Stimulated activated CD8-positive, alpha-beta memory T cell treated with anti-CD3 and anti-CD28 coated beads, Interleukin-15, amount 100 ng/mL, for 1 hour (primary cell): ENCODE measurements at regions not wholly inside any gene's neighbourhood (a gene's known extent, or its start where the extent isn't known, plus 50 kb on each side); places are given as distances from the start of the nearest gene placed in this dataset.

Experiments used
- DNase-seq: peaks from one replicate; pipeline ENCODE4 v3.0.0-alpha.2; 2020; ENCODE audit warnings: low read depth

- DNase-seq = no peak
Measured at GRCh38 chr9:120212153-120212852, 367.7 kb downstream of the CDK5RAP2 start.

- no peak for DNase-seq
Measured at GRCh38 chr9:120210274-120210673, 369.7 kb downstream of the CDK5RAP2 start.

GRCh38 chr9:120202856-120203654 is 376.9 kb downstream of the CDK5RAP2 start:
- no peak for DNase-seq

- DNase-seq = no peak
Measured at GRCh38 chr9:120198027-120198426, 381.9 kb downstream of the CDK5RAP2 start.

DNA sequence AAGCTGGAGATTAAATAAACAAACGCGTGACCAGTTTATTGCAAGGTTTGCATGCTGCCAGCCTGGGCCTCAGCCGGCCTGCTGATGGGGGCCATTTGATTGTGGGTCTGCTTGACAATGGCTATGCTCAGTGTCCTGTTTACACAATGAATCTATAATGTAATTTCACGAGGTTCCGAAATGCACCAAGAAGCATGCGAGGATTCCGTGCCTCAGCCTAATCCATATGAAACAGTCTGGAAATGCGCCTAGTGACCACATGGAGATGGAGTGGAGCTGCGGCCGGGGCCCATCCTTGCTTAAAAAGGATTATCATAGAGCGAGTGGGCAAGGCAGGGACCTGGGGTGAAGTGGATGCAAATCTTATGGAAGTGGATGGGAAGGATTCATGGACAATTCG is 382.4 kb downstream of the CDK5RAP2 start:
- DNase-seq = no peak

- no peak for DNase-seq
Measured at GRCh38 chr9:120191141-120191540, 388.8 kb downstream of the CDK5RAP2 start.

DNA sequence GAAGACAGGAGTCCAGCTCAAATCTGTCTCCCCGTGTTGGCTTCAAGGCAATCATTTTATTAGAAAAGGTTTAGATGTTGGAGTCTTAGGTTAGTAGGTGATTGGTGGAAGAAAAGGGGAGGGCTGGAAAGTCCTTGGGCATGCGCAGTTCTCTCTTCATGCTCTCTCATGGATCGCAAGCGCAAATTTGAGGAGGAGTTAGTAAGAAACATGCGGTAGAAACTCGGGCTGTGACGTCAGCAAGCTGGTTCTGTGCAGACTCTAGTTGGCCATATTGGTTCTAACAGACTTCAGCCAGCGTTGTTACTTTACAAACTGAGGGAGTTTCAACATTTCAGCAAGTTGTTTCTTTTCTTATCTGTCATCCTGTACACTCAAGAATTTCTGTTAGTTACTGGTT is 392.2 kb downstream of the CDK5RAP2 start:
- DNase-seq = no peak

DNA sequence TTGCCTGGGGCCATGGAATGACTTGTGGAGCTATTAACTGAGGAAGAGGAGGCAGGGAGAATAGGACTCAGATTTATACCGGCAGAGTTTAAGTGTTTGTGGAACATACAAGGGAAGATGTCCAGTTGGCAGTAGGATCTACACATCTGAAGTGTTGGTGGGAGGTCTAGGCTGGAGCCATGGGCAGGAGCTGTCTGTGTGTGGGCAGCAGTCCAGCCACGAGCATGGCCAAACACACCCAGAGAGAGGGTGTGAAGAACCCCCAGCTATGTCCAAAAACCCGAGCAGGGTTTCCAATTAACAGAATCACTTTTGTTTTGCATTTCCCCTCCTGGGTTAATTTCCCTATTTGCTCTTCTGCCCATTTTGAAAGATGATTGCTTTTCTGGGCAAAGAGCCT is 393.7 kb downstream of the CDK5RAP2 start:
- DNase-seq = no peak

GRCh38 chr9:120184266-120184665 is 395.7 kb downstream of the CDK5RAP2 start:
- DNase-seq = no peak

- no peak for DNase-seq
Measured at GRCh38 chr9:120183615-120184014, 396.4 kb downstream of the CDK5RAP2 start.

- no peak for DNase-seq
Measured at GRCh38 chr9:120182011-120182410, 398.0 kb downstream of the CDK5RAP2 start.

GRCh38 chr9:120177121-120177520 is 402.8 kb downstream of the CDK5RAP2 start:
- no peak for DNase-seq

GRCh38 chr9:120175031-120175430 is 404.9 kb downstream of the CDK5RAP2 start:
- no peak for DNase-seq

DNA sequence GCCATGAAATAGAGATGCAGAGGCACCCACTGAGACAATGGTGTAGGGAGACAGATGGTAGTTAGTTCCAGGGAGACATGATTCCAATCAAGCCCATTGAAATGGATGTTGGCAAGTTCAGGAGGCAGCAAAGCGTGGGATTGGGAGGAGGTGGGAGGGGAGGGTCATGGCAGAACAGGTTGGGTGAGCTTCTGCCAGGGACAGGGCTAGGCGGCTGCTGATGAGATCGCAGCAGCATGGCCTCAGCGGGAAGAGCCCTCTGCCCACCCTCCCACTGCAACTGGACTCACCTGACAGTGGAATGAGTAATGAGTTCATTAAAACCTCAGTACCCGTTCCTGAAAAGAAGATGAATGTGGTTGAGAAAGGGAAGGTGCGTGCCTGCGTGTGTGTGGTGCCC is 418.2 kb downstream of the CDK5RAP2 start:
- no peak for DNase-seq

- no peak for DNase-seq
Measured at GRCh38 chr9:120158221-120158620, 421.7 kb downstream of the CDK5RAP2 start.

GRCh38 chr9:120156376-120156775 is 423.6 kb downstream of the CDK5RAP2 start:
- DNase-seq = no peak

GRCh38 chr9:120153258-120153657 is 426.7 kb downstream of the CDK5RAP2 start:
- DNase-seq = no peak

DNA sequence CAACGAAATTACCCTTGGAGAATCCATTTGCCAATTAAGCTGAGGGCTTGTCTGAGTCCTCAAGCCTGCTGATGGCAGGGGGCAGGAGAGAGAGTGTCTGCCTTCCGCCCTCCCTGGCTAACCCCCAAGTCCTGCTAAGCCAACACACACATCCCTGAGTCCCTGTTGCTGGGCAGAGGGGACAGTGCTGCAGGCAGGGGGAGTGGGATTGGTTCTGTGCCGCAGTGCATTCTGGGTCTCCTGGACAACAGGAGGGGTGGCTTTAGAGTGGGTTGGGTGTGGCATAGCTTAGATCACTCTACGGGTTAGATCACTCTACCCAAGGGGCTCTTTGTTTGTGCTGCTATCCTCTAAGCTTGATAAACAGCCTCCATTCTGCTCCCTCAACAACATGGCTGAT is 427.7 kb downstream of the CDK5RAP2 start:
- no peak for DNase-seq

GRCh38 chr9:120151806-120152205 is 428.2 kb downstream of the CDK5RAP2 start:
- no peak for DNase-seq

DNA sequence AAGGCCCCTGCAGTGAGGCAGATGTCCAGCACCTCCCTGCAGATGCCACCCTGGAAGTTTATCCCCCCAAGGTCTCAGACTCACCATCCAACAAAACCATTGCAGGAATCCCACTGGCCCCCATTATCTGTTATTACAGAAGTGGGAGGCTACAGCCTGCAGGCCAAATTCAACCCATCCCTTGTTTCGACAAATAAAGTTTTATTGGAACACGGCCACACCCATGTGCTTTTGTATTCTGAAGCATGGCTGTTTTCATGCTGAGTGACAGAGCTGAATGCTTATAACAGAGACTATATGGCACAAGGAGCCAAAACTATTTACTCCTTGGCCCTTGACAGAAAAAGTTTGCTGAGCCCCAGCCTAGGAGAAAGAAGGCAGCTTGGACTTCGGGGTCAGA is 428.8 kb downstream of the CDK5RAP2 start:
- no peak for DNase-seq

GRCh38 chr9:120138955-120139354 is 441.0 kb downstream of the CDK5RAP2 start:
- no peak for DNase-seq

- no peak for DNase-seq
Measured at GRCh38 chr9:120137186-120137840, 442.7 kb downstream of the CDK5RAP2 start.

GRCh38 chr9:120136696-120137095 is 443.3 kb downstream of the CDK5RAP2 start:
- no peak for DNase-seq
